ENCODE measurements at regions not wholly inside any gene's neighbourhood (a gene's known extent, or its start where the extent isn't known, plus 50 kb on each side); places are given as distances from the start of the nearest gene placed in this dataset.
A peak's percentile ranks its signal among the peaks of the same experiment; 100 is the strongest.

DNA sequence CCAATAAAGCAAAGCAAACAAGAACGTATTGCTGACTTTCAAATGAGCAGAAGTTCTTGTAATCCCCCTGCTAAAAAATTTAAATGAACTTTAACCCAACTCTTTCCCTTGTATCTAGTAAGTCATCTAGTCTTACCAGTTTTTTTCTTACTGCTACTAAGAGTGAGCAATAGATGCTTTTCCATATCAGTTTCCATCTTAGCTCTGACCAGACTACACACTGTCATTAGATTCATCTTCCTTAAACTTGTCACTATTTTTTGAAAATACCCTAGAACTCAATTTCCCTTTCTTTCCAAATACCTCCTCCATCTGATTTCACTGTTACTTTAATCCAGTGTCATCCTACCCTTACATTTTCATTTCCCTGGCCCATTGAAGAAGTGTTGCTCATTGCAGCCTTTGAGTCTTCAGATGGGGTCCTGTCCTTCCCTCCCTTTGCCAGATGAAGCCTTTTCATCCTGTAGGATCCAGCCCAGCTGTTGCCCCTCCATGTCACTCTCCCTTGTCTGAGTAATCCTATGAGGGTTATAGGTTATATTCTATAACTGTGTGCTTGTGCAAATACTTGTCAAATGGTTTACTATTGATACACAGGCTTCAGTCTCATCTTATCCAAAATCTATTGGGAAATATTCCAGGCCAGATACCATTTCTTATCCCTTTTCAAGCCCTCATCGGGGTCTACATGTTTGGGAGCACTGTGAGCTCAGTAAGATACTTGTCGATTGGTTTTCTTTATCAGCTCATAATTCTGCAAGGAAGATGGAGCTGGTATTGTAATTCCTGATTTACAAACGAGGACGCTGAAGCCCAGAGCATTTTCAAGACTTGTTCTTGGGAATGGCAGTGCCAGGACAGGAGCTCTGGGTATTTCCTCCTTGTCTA, 51.5 kb upstream of the ITGB1 start:
- DNase-seq, result no peak
- Histone ChIP-seq H3K56ac (ENCODE audit: insufficient read length, low read depth, low read length) (no peak overlapping the region), H3K27me3 (ENCODE audit: insufficient read depth, low read length) (no peaks in the 10 kb centered on the region), H3K4me2 (ENCODE audit: insufficient read depth, insufficient read length, low read length) (no peak overlapping the region), H2BK120ac (ENCODE audit: low read depth, low read length, poor library complexity, severe bottlenecking) (no peak overlapping the region), H3K9me3 (ENCODE audit: control insufficient read depth, low read depth, low read length) (no peaks in the 10 kb centered on the region), H4K5ac (ENCODE audit: insufficient read length, low read depth, low read length) (no peak overlapping the region), H3K4me1 (ENCODE audit: insufficient read depth, low read length) (peaks cover 9% of the 10 kb centered on the region), H3K18ac (ENCODE audit: insufficient read length, low read depth, low read length) (no peak overlapping the region), H2AFZ (ENCODE audit: low read length) (no peak overlapping the region), H3K27ac (ENCODE audit: insufficient read length, low read depth, low read length) (no peak overlapping the region), H4K91ac (ENCODE audit: insufficient read length, low read depth, low read length) (no peak overlapping the region), H3K4ac (ENCODE audit: low read depth, low read length) (no peak overlapping the region), H2BK5ac (ENCODE audit: insufficient read length, low read length) (no peak overlapping the region), H4K8ac (replicated peaks; ENCODE audit: insufficient read length, low read depth, low read length) (no peak overlapping the region), H2BK15ac (ENCODE audit: low read depth, low read length) (no peak overlapping the region), H2BK20ac (ENCODE audit: low read depth, low read length, poor library complexity, severe bottlenecking) (no peak overlapping the region), H3K9ac (ENCODE audit: extremely low read depth, insufficient read length, low read length) (no peak overlapping the region), H3K23ac (ENCODE audit: insufficient read length, low read depth, low read length) (no peak overlapping the region), H3K79me1 (ENCODE audit: insufficient read depth, low read depth, low read length, poor library complexity, severe bottlenecking) (no peaks in the 10 kb centered on the region), H3K79me2 (ENCODE audit: insufficient read depth, low read length) (no peaks in the 10 kb centered on the region), H4K20me1 (ENCODE audit: control insufficient read depth, insufficient read depth, insufficient read length) (no peaks in the 10 kb centered on the region), H3T11ph (ENCODE audit: low read length) (no peak overlapping the region), H2BK12ac (ENCODE audit: insufficient read length, low read depth, low read length) (no peak overlapping the region), H3K23me2 (ENCODE audit: insufficient read length, low read depth, low read length, poor library complexity, severe bottlenecking) (peaks cover 5% of the 10 kb centered on the region), H2AK5ac (ENCODE audit: insufficient read length, low read length) (no peak overlapping the region), H3K14ac (ENCODE audit: insufficient read depth, low read length) (no peak overlapping the region)
- peaks cover 29 to 30% of the 10 kb centered on the region in 2 experiments for H3K4me1 Mint-ChIP-seq
- no peaks in the 10 kb centered on the region for H3K27me3 Mint-ChIP-seq (ENCODE audit: low read depth)
- H3K4me3 Mint-ChIP-seq, result no peak overlapping the region
- H3K36me3 Mint-ChIP-seq (ENCODE audit: insufficient read depth in 1 of 3, low read depth in 3 of 3), result no peaks in the 10 kb centered on the region; a peak in 1 of 7 replicates
- TF ChIP-seq, protein P1, sequence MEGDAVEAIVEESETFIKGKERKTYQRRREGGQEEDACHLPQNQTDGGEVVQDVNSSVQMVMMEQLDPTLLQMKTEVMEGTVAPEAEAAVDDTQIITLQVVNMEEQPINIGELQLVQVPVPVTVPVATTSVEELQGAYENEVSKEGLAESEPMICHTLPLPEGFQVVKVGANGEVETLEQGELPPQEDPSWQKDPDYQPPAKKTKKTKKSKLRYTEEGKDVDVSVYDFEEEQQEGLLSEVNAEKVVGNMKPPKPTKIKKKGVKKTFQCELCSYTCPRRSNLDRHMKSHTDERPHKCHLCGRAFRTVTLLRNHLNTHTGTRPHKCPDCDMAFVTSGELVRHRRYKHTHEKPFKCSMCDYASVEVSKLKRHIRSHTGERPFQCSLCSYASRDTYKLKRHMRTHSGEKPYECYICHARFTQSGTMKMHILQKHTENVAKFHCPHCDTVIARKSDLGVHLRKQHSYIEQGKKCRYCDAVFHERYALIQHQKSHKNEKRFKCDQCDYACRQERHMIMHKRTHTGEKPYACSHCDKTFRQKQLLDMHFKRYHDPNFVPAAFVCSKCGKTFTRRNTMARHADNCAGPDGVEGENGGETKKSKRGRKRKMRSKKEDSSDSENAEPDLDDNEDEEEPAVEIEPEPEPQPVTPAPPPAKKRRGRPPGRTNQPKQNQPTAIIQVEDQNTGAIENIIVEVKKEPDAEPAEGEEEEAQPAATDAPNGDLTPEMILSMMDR (conservative IDR thresholded peaks at IDR 0.05), result no peak
- WGBS (ENCODE audit: extremely low coverage, insufficient read length, low lambda C conversion rate), result no CpG with 5 or more reads among the region's 5 CpGs
- H3K27ac Mint-ChIP-seq, result peak overlapping the region in 1 of 3 experiments; percentile 8; a peak in 1 of 7 replicates
- no peaks in the 10 kb centered on the region; a peak in 2 of 5 replicates for H3K9me3 Mint-ChIP-seq

All from H9 (cell line).